Endodermal cell (in vitro differentiated cells): ENCODE measurements at regions not wholly inside any gene's neighbourhood (a gene's known extent, or its start where the extent isn't known, plus 50 kb on each side); places are given as distances from the start of the nearest gene placed in this dataset.
A peak's percentile ranks its signal among the peaks of the same experiment; 100 is the strongest.

Source experiments
- DNase-seq: peaks from one replicate; pipeline ENCODE4 v3.0.0-alpha.2; 2017
- H3K27ac ChIP-seq: 2 replicates; pipeline ENCODE4 v1.5.1; 2013; ENCODE audit warnings: mild to moderate bottlenecking, low read depth, low read length, moderate library complexity
- H3K27me3 ChIP-seq: 2 replicates; pipeline ENCODE4 v1.6.1; 2013; ENCODE audit warnings: mild to moderate bottlenecking, low read length, moderate library complexity; ENCODE audit not compliant: insufficient read depth, control insufficient read depth, poor library complexity, severe bottlenecking
- H3K36me3 ChIP-seq: 2 replicates; pipeline ENCODE4 v1.7.0; 2013; ENCODE audit warnings: mild to moderate bottlenecking, low read length, moderate library complexity; ENCODE audit not compliant: control insufficient read depth, insufficient read depth
- H3K4me1 ChIP-seq: one replicate; pipeline ENCODE4 v1.7.0; 2013; ENCODE audit warnings: low read length; ENCODE audit not compliant: control insufficient read depth, insufficient read depth
- H3K4me3 ChIP-seq: 2 replicates; pipeline ENCODE4 v1.5.1; 2013; ENCODE audit warnings: mild to moderate bottlenecking, low read length, moderate library complexity
- H3K9ac ChIP-seq: 2 replicates; pipeline ENCODE4 v1.6.1; 2013; ENCODE audit warnings: mild to moderate bottlenecking, low read length, moderate library complexity; ENCODE audit not compliant: poor library complexity, severe bottlenecking; ENCODE audit errors: extremely low read depth
- H3K9me3 ChIP-seq: 2 replicates; pipeline ENCODE4 v1.6.1; 2013; ENCODE audit warnings: mild to moderate bottlenecking, low read length, moderate library complexity; ENCODE audit not compliant: control insufficient read depth
- H3K27ac Mint-ChIP-seq: 2 replicates; pipeline ENCODE4 v1.8.0; 2020; ENCODE audit warnings: mixed read lengths
- H3K27me3 Mint-ChIP-seq: 2 replicates; pipeline ENCODE4 v1.8.0; 2021; ENCODE audit warnings: mild to moderate bottlenecking, mixed read lengths; ENCODE audit not compliant: insufficient read depth
- H3K36me3 Mint-ChIP-seq: 2 replicates; pipeline ENCODE4 v1.8.0; 2020; ENCODE audit warnings: low read depth, mixed read lengths
- H3K4me1 Mint-ChIP-seq: 2 replicates; pipeline ENCODE4 v1.8.0; 2020; ENCODE audit warnings: mixed read lengths
- H3K4me3 Mint-ChIP-seq: 2 replicates; pipeline ENCODE4 v1.8.0; 2020; ENCODE audit warnings: mild to moderate bottlenecking, moderate library complexity, mixed read lengths
- H3K9me3 Mint-ChIP-seq: 2 replicates; pipeline ENCODE4 v1.8.0; 2020; ENCODE audit warnings: mild to moderate bottlenecking, mixed read lengths
- WGBS, 2 experiments: methylation state at CpG; one replicate each; pipeline versions ENCODE4 v1.1.5 to v1.1.7; 2013; ENCODE audit warnings: missing lambda C conversion rate in 2 of 2, mixed read lengths in 1 of 2; ENCODE audit not compliant: insufficient coverage in 1 of 2, insufficient read length in 1 of 2; 5-methylcytosine and 5-hydroxymethylcytosine counted together
- TF ChIP-seq, protein P1 (sequence below): fragments of 200-600 bp; sonication (generic); conservative IDR thresholded peaks from 2 replicates; pipeline ENCODE4 v1.5.0; 2021; ENCODE audit warnings: antibody characterized with exemption, mild to moderate bottlenecking

DNA sequence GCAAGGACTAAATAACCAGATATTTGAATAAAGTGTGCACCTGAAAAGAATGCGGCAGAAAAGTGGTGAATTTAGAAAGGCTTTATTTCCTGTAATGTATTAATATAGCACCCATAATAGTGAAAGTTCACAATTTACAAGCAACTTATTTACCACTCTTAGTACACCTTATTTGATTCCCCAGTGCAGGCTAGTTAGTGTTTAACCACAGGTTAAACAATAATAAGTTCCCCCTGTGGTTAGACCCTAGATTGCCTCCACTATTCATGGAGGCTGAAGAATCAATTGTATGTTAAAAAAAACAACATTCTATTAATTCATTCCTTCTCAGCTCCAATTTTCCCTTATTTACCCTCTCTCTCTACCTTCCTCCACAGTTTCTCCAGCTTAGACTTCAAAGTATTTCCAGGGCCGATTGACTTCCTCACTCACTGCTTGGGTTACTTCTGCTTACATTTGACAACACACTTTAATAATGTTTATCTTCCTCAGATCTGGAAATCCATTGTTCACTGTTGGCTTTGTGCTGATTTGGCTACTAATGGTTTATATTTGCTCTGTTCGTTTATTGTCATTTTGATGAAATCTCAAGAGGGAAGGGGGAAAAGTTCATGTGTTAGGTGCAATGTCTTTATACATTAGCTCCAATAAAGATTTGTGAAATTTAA is 796.3 kb downstream of the BRINP3 start:
- 91 to 100% methylated on average over 1 to 2 of the region's 3 CpGs for WGBS, 2 experiments
- H3K4me3 ChIP-seq: peak overlapping the region; percentile 10
- TF ChIP-seq, protein P1, sequence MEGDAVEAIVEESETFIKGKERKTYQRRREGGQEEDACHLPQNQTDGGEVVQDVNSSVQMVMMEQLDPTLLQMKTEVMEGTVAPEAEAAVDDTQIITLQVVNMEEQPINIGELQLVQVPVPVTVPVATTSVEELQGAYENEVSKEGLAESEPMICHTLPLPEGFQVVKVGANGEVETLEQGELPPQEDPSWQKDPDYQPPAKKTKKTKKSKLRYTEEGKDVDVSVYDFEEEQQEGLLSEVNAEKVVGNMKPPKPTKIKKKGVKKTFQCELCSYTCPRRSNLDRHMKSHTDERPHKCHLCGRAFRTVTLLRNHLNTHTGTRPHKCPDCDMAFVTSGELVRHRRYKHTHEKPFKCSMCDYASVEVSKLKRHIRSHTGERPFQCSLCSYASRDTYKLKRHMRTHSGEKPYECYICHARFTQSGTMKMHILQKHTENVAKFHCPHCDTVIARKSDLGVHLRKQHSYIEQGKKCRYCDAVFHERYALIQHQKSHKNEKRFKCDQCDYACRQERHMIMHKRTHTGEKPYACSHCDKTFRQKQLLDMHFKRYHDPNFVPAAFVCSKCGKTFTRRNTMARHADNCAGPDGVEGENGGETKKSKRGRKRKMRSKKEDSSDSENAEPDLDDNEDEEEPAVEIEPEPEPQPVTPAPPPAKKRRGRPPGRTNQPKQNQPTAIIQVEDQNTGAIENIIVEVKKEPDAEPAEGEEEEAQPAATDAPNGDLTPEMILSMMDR: no peak
- H3K27me3 ChIP-seq: no peaks in the 10 kb centered on the region
- peaks cover 15% of the 10 kb centered on the region for H3K4me1 Mint-ChIP-seq
- no peaks in the 10 kb centered on the region for H3K9me3 Mint-ChIP-seq
- H3K4me3 Mint-ChIP-seq: no peak overlapping the region
- no peaks in the 10 kb centered on the region for H3K9me3 ChIP-seq
- no peaks in the 10 kb centered on the region for H3K27me3 Mint-ChIP-seq
- no peak overlapping the region for H3K27ac Mint-ChIP-seq
- H3K36me3 Mint-ChIP-seq: no peaks in the 10 kb centered on the region
- H3K36me3 ChIP-seq: no peaks in the 10 kb centered on the region
- peaks cover 3% of the 10 kb centered on the region for H3K4me1 ChIP-seq
- DNase-seq: no peak
- H3K27ac ChIP-seq: no peak overlapping the region
- no peak overlapping the region for H3K9ac ChIP-seq

DNA sequence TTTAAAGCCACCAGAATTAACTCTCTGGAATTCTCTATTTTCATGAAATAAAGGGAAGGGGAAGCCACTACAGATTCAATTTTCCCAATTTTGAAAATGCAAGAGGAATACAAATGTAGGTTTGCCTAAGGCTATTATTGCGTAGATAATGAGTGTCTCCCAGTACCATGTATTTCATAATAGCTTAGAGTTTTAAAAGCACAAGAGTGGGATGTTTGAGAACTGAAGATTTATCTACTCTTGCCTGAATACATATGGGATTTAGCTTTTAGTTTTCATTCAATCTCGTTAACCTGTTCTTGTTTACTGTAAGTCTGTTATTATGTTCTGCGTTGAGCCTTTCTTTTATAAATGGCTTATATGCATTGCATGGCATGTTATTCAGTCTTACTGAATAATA is 795.1 kb downstream of the BRINP3 start:
- H3K27ac ChIP-seq: no peak overlapping the region
- no peak for DNase-seq
- no peak overlapping the region for H3K4me3 Mint-ChIP-seq
- H3K36me3 Mint-ChIP-seq: no peaks in the 10 kb centered on the region
- no peaks in the 10 kb centered on the region for H3K9me3 ChIP-seq
- H3K4me1 Mint-ChIP-seq: peaks cover 15% of the 10 kb centered on the region
- H3K27ac Mint-ChIP-seq: no peak overlapping the region
- TF ChIP-seq, protein P1: no peak
- H3K4me3 ChIP-seq: no peak overlapping the region
- H3K9ac ChIP-seq: no peak overlapping the region
- H3K36me3 ChIP-seq: no peaks in the 10 kb centered on the region
- H3K4me1 ChIP-seq: peaks cover 3% of the 10 kb centered on the region
- WGBS, 2 experiments: 93% methylated on average over 3 of the region's 3 CpGs; no CpG with 5 or more reads in 1 of the 2 experiments
- H3K9me3 Mint-ChIP-seq: no peaks in the 10 kb centered on the region
- H3K27me3 ChIP-seq: no peaks in the 10 kb centered on the region
- no peaks in the 10 kb centered on the region for H3K27me3 Mint-ChIP-seq

DNA sequence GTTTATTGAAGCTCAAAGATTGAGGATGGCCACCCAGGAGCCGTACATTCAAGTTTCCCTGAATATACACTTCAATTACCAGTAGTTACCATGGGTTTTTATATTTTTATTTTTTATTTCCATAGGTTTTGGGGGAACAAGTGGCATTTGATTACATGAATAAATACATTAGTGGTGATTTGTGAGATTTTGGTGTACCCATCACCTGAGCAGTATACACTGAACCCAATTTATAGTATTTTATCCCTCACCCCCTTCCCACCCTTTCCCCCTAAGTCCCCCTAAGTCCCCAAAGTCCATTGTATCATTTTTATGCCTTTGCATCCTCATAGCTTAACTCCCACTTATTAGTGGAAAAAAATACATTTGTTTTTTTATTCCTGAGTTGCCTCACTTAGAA is 791.4 kb downstream of the BRINP3 start:
- H3K9me3 ChIP-seq: no peaks in the 10 kb centered on the region
- no peak overlapping the region for H3K27ac ChIP-seq
- H3K36me3 ChIP-seq: no peaks in the 10 kb centered on the region
- H3K4me1 ChIP-seq: peaks cover 3% of the 10 kb centered on the region
- Mint-ChIP-seq H3K4me3 (no peak overlapping the region), H3K36me3 (no peaks in the 10 kb centered on the region), H3K27me3 (no peaks in the 10 kb centered on the region), H3K27ac (no peak overlapping the region), H3K9me3 (no peaks in the 10 kb centered on the region), H3K4me1 (peaks cover 15% of the 10 kb centered on the region)
- WGBS, 2 experiments: no CpG with 5 or more reads among the region's 1 CpG
- DNase-seq: no peak
- H3K9ac ChIP-seq: no peak overlapping the region
- H3K4me3 ChIP-seq: no peak overlapping the region
- TF ChIP-seq, protein P1: no peak
- no peaks in the 10 kb centered on the region for H3K27me3 ChIP-seq
